Right lobe of liver (tissue), 6 donors: ENCODE measurements at regions not wholly inside any gene's neighbourhood (a gene's known extent, or its start where the extent isn't known, plus 50 kb on each side); places are given as distances from the start of the nearest gene placed in this dataset.

Experiments used
- ATAC-seq, 4 donors: fragments of 200-7000 bp; cut with Tn5 transposase; one replicate each; pipeline ENCODE4 v1.9.1; 2020; ENCODE audit warnings: mild to moderate bottlenecking in 4 of 4, moderate library complexity in 4 of 4
- DNase-seq, 3 donors: peaks; one replicate each; pipeline ENCODE4 v3.0.0-alpha.2; 2020
- H3K27ac ChIP-seq, 3 donors: fragments of 200-600 bp; one replicate each; pipeline ENCODE4 v1.8.0; 2022
- H3K27me3 ChIP-seq, 2 donors: fragments of 200-600 bp; one replicate each; pipeline ENCODE4 v1.8.0; 2022
- H3K36me3 ChIP-seq, 4 donors: fragments of 200-600 bp; sonication (generic) in 1 of 4; one replicate each; pipeline versions ENCODE4 v1.5.1 to v1.8.0; 2017 to 2022; ENCODE audit warnings: control low read depth in 1 of 4
- H3K4me1 ChIP-seq, 4 donors: fragments of 200-600 bp; sonication (generic) in 1 of 4; one replicate each; pipeline versions ENCODE4 v1.5.1 to v1.8.0; 2017 to 2022; ENCODE audit warnings: control low read depth in 1 of 4
- H3K4me3 ChIP-seq, 3 donors: fragments of 200-600 bp; one replicate each; pipeline ENCODE4 v1.8.0; 2022
- H3K9me3 ChIP-seq, 4 donors: fragments of 200-600 bp; sonication (generic) in 1 of 4; one replicate each; pipeline versions ENCODE4 v1.5.1 to v1.8.0; 2017 to 2022; ENCODE audit warnings: control low read depth in 1 of 4
- CTCF ChIP-seq, 4 donors: fragments of 200-600 bp in 3 of 4; fragments of 450-650 bp in 1 of 4; IDR thresholded peaks; one replicate each; pipeline versions ENCODE4 v1.5.1 to v1.8.0; 2016 to 2022; ENCODE audit warnings: antibody characterized with exemption in 4 of 4, mild to moderate bottlenecking in 2 of 4
- POLR2A ChIP-seq: fragments of 450-650 bp; IDR thresholded peaks from one replicate; pipeline ENCODE4 v1.6.1; 2017; ENCODE audit warnings: antibody characterized with exemption, mild to moderate bottlenecking
- WGBS: methylation state at CpG from one replicate; pipeline ENCODE4 v1.1.6; 2018; ENCODE audit warnings: low coverage, low lambda C conversion rate; ENCODE audit not compliant: insufficient coverage; ENCODE audit errors: missing lambda C conversion rate; 5-methylcytosine and 5-hydroxymethylcytosine counted together
- intact Hi-C, 2 donors: fragments of 100-400 bp; cut with DNase I; formaldehyde crosslinking; loops; one replicate each; pipeline versions ENCODE4 v1.11.2 to v1.14.1; 2022
- donor health status: DM: no; HTN: yes; CAD: no.
- donor health status: DM: no; HTN: no; CAD: no.
- donor health status: DM: no; HTN: no; CAD: no.
- donor health status: DM: no; HTN: yes; CAD: no.
- donor health status: DM: no; HTN: yes; CAD: no.

DNA sequence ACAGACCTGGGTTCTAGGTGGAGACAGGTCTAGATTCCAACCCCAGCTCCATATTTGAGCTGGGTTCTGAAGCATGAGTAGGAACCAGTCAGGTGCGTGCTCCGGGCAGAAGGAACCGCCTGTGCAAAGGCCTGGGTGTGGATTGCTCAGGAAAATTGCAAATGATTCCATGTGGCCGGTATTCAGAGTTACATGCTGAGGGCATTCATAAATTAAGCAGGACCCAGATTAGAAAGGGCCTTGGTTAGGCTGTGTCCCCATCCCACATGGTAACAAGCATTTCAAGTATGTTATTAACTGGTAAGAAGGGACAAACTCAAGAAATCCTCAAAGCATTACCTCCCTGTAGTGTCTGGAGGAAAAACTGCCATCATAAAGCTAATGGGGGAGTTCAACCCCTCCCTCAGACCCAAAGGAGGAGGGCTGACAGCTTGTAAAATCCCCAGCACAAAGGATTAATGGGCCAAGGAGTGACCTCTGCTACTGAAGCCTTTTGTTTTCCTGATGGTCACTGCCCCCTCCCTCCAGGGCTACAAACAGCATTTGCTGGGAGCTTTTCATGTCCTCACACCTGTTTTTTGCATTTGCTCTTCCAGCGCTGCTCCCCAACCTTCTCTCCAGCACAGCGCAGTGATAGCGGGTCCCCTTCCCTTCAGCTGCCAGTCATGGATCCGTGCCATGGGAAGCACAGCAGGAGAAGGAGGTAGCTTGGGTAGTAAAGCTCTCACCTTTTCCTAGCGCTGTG, 218.0 kb downstream of the C16orf95 start:
- 56% methylated on average over 5 of the region's 9 CpGs for WGBS
- no peaks in the 10 kb centered on the region for H3K4me1 ChIP-seq
- no peak for TF ChIP-seq CTCF (IDR thresholded peaks at IDR 0.05)
- TF ChIP-seq POLR2A, result no peak
- H3K9me3 ChIP-seq, result no peaks in the 10 kb centered on the region
- no peaks in the 10 kb centered on the region for H3K36me3 ChIP-seq
- H3K4me3 ChIP-seq, result no peak overlapping the region
- ATAC-seq, result no peak
- intact Hi-C loops, result no loop called here
- no peak for DNase-seq
- no peaks in the 10 kb centered on the region for H3K27me3 ChIP-seq
- no peak overlapping the region for H3K27ac ChIP-seq

DNA sequence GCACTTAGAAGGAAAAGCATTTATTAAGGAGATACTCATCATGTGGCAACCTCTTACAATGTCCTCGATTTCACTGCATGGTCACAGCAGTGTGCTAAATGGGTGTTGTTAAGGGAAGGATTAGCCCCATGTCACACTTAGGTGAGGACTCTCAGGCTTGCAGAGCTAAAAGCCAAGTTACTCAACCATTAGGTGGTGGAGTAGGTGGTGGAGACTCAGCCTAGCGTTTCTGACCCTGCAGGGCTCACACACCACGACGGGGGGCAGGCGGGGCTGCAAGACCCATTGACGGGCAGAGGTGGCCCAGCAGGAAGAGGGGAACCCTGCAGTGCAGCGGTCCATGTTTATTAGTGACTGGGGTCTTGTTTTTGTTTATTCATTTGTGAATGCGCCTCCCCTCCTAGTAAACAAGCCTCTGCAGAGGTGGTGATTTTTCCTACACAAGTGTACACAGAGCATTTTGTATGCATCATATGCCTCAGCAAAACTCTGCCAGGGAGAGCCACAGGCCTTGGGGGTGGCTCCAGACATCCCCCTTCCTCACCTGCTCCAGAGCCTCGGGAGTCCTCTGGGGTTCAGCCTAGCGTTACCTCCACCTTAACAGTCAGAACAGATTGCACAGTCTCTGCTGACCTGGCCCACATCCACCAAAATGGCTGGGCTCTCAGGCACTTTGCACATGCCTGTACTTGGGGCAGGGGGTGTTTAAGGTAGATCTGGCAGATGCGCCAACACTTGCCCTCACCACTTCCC, 216.7 kb downstream of the C16orf95 start:
- TF ChIP-seq POLR2A (no peak), CTCF (IDR thresholded peaks at IDR 0.05) (no peak)
- WGBS, result 59% methylated on average over 6 of the region's 11 CpGs
- no peak overlapping the region for H3K27ac ChIP-seq
- no peaks in the 10 kb centered on the region for H3K36me3 ChIP-seq
- DNase-seq (no peak), ATAC-seq (no peak)
- no peaks in the 10 kb centered on the region for H3K27me3 ChIP-seq
- no peaks in the 10 kb centered on the region for H3K4me1 ChIP-seq
- H3K4me3 ChIP-seq, result no peak overlapping the region
- intact Hi-C loops, result no loop called here
- no peaks in the 10 kb centered on the region for H3K9me3 ChIP-seq

- Histone ChIP-seq H3K9me3 (no peaks in the 10 kb centered on the region), H3K27me3 (no peaks in the 10 kb centered on the region), H3K4me1 (no peaks in the 10 kb centered on the region), H3K27ac (no peak overlapping the region), H3K4me3 (no peak overlapping the region), H3K36me3 (no peaks in the 10 kb centered on the region)
- intact Hi-C loops, result no loop called here
- TF ChIP-seq POLR2A (no peak), CTCF (IDR thresholded peaks at IDR 0.05) (no peak)
- 59% methylated on average over 3 of the region's 3 CpGs for WGBS
- DNase-seq (no peak), ATAC-seq (no peak)
Observed at GRCh38 chr16:87101903-87102302, 215.3 kb downstream of the C16orf95 start.

DNA sequence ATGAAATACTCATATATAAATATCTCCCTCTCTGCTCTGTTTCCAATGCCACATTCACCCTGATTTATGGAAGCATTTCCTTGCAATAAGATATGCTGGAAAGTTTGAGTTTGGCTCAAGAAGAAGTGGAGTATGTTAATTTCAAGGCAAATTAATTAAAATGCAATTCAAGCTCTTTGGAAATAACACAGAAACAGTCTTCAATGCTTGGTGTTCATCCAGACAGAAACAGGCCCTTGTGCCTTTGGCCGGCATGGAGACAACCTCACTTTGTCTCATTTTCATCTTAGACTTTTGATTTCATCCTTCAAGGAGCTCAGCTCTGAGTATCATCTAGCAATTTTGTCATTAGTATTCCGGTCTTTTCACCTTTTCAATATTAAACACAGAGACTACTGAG, 210.0 kb downstream of the C16orf95 start:
- Histone ChIP-seq H3K4me1 (no peaks in the 10 kb centered on the region), H3K27ac (no peak overlapping the region), H3K27me3 (no peaks in the 10 kb centered on the region), H3K9me3 (no peaks in the 10 kb centered on the region), H3K4me3 (no peak overlapping the region), H3K36me3 (no peaks in the 10 kb centered on the region)
- 75% methylated on average over 2 of the region's 2 CpGs for WGBS
- ATAC-seq (no peak), DNase-seq (no peak)
- no peak for TF ChIP-seq CTCF (IDR thresholded peaks at IDR 0.05)
- TF ChIP-seq POLR2A, result no peak
- intact Hi-C loops, result no loop called here
